B cell (primary cell): ENCODE measurements at regions not wholly inside any gene's neighbourhood (a gene's known extent, or its start where the extent isn't known, plus 50 kb on each side); places are given as distances from the start of the nearest gene placed in this dataset.

Source experiments
- EZH2 ChIP-seq: IDR thresholded peaks from 2 replicates; pipeline ENCODE4 v1.6.1; 2012; ENCODE audit warnings: borderline replicate concordance, low read depth, mild to moderate bottlenecking, moderate library complexity, low read length; ENCODE audit not compliant: insufficient read depth, poor library complexity, severe bottlenecking
- TF ChIP-seq, protein P1 (sequence below): fragments of 200-600 bp; IDR thresholded peaks from one replicate; pipeline ENCODE4 v1.8.0; 2022; ENCODE audit warnings: antibody characterized with exemption, mild to moderate bottlenecking

DNA sequence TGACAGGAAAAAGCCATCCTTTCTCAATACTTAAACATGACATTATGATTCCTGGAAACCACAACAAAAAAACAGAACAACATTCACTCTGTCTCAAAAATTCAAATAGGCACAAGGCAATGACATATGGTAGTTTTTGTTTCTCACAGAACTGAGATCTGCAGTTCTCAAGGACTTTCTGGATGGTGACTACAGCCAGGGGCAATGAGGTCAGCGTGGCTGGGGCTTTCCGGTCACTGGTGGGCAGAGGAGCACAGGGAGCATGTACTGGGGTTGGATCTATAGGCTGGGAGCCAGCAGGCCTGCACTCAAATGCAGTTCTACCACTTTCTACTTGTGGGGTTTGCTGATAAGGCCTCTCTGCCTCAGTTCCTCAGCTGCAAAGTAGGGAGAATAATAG lies 72.0 kb downstream of the CTAGE1 start:
- TF ChIP-seq, protein P1, sequence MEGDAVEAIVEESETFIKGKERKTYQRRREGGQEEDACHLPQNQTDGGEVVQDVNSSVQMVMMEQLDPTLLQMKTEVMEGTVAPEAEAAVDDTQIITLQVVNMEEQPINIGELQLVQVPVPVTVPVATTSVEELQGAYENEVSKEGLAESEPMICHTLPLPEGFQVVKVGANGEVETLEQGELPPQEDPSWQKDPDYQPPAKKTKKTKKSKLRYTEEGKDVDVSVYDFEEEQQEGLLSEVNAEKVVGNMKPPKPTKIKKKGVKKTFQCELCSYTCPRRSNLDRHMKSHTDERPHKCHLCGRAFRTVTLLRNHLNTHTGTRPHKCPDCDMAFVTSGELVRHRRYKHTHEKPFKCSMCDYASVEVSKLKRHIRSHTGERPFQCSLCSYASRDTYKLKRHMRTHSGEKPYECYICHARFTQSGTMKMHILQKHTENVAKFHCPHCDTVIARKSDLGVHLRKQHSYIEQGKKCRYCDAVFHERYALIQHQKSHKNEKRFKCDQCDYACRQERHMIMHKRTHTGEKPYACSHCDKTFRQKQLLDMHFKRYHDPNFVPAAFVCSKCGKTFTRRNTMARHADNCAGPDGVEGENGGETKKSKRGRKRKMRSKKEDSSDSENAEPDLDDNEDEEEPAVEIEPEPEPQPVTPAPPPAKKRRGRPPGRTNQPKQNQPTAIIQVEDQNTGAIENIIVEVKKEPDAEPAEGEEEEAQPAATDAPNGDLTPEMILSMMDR, result no peak
- no peak for TF ChIP-seq EZH2
